ENCODE measurements at regions not wholly inside any gene's neighbourhood (a gene's known extent, or its start where the extent isn't known, plus 50 kb on each side); places are given as distances from the start of the nearest gene placed in this dataset.
"Not testable (repeated sequence)": the region's sequence is repeated elsewhere in the genome, so short reads cannot be mapped to it uniquely, and the experiment has no call there.

DNA sequence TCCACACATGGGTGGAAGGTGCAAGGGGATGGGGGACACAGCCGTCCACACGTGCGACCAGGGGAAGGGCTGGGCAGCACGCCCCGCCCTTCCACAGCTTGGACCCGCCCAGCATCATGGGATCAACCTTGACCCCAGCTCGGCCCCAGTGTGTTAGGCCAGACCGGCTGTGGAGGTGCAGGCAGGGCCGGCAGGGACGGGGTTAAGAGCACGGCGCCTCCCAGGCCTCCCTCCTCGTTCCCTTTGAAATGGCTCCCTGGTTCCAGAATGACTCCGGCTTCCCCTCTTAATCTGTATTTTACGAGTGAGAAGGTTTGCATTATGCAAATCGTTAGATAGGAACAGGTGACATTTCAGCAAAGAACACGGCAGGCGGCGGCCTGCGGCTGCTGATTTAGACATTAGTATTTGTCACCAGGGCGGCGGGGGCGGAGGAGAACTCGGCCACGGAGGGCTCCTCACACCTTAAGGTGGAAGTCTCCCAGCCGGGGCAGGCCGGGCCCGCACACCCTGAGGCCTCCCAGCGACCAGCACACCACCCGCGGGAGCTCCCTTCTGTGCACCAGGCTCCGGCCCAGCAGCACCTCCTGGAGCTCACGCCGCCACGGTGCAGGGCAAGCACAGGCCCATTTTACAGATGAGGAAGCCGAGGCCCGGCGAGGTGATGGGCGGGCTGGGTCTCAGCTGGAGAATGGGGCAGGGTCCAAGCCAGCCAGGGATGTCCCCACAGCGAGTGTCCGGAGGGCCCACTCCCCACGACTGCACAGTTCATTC lies 116.1 kb downstream of the FAM53A start:
- no peak for DNase-seq (ENCODE audit: low read depth, low spot score)
- TF ChIP-seq, protein P1, sequence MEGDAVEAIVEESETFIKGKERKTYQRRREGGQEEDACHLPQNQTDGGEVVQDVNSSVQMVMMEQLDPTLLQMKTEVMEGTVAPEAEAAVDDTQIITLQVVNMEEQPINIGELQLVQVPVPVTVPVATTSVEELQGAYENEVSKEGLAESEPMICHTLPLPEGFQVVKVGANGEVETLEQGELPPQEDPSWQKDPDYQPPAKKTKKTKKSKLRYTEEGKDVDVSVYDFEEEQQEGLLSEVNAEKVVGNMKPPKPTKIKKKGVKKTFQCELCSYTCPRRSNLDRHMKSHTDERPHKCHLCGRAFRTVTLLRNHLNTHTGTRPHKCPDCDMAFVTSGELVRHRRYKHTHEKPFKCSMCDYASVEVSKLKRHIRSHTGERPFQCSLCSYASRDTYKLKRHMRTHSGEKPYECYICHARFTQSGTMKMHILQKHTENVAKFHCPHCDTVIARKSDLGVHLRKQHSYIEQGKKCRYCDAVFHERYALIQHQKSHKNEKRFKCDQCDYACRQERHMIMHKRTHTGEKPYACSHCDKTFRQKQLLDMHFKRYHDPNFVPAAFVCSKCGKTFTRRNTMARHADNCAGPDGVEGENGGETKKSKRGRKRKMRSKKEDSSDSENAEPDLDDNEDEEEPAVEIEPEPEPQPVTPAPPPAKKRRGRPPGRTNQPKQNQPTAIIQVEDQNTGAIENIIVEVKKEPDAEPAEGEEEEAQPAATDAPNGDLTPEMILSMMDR (conservative IDR thresholded peaks at IDR 0.05): no peak
- no peaks in the 10 kb centered on the region for H3K36me3 Mint-ChIP-seq (ENCODE audit: low read depth)
- H3K9me3 Mint-ChIP-seq: no peaks in the 10 kb centered on the region
- H3K27me3 Mint-ChIP-seq (ENCODE audit: low read depth): peaks cover 2% of the 10 kb centered on the region
- no peak overlapping the region for H3K4me3 Mint-ChIP-seq
- H3K4me1 Mint-ChIP-seq: peaks cover 12% of the 10 kb centered on the region
- no peak overlapping the region for H3K27ac Mint-ChIP-seq (ENCODE audit: unreplicated experiment)

DNA sequence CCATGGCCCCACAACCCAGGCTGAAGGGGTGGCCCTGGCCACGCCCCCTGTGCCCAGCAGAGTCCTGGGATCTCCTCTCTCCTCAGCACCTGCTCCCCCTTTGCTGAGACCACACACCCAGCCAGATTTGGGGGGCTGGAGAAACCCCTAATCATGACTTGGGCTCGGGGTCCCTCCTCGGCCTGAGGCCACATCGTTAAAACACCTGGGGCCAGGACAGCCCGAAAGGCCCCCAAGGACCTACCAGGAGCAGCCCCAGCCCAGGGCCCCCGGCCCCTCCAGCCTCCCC lies 116.7 kb downstream of the FAM53A start:
- no peaks in the 10 kb centered on the region for H3K36me3 Mint-ChIP-seq (ENCODE audit: low read depth)
- TF ChIP-seq, protein P1 (conservative IDR thresholded peaks at IDR 0.05): no peak
- H3K27me3 Mint-ChIP-seq (ENCODE audit: low read depth): peaks cover 2% of the 10 kb centered on the region
- H3K4me1 Mint-ChIP-seq: peaks cover 8% of the 10 kb centered on the region
- H3K27ac Mint-ChIP-seq (ENCODE audit: unreplicated experiment): no peak overlapping the region
- no peak for DNase-seq (ENCODE audit: low read depth, low spot score)
- no peaks in the 10 kb centered on the region for H3K9me3 Mint-ChIP-seq
- no peak overlapping the region for H3K4me3 Mint-ChIP-seq

DNA sequence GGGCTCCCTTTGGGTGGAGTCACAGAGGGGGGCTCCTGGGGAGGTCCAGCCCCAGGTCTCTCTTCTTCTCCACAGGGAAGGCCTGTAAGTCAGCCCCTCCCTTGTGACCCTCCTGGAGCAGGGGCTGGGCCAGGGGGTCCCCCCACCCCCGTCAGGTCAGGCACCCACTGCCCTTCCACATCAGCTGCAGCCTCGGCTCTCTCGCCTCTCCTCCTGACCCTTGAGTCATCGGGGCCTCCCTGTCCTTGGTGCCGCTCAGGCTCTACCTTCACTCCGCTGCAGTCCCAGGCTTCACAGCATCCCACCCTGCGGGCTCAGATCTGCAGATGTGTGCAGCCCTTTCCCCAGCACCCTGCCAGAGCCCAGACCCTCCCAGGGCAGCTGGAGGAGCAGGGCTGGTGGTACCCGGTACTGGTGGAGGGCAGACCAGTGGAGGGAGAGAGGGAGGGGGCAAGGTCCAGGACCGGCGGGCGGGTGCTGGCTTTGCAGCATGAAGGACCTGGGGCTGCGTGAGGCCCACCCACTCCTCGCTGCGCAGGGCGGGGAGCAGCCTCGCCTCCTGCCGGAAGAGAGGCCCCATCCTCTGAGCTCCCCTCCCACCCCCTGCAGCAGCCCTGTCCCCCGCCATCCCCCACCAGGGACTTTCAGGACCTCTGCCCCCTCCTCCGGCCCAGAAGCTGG lies 117.1 kb downstream of the FAM53A start:
- no peak overlapping the region for H3K4me3 Mint-ChIP-seq
- no peak for DNase-seq (ENCODE audit: low read depth, low spot score)
- peaks cover 5% of the 10 kb centered on the region for H3K4me1 Mint-ChIP-seq
- TF ChIP-seq, protein P1 (conservative IDR thresholded peaks at IDR 0.05): no peak
- H3K27ac Mint-ChIP-seq (ENCODE audit: unreplicated experiment): no peak overlapping the region
- H3K36me3 Mint-ChIP-seq (ENCODE audit: low read depth): no peaks in the 10 kb centered on the region
- no peaks in the 10 kb centered on the region for H3K9me3 Mint-ChIP-seq
- peaks cover 2% of the 10 kb centered on the region for H3K27me3 Mint-ChIP-seq (ENCODE audit: low read depth)

DNA sequence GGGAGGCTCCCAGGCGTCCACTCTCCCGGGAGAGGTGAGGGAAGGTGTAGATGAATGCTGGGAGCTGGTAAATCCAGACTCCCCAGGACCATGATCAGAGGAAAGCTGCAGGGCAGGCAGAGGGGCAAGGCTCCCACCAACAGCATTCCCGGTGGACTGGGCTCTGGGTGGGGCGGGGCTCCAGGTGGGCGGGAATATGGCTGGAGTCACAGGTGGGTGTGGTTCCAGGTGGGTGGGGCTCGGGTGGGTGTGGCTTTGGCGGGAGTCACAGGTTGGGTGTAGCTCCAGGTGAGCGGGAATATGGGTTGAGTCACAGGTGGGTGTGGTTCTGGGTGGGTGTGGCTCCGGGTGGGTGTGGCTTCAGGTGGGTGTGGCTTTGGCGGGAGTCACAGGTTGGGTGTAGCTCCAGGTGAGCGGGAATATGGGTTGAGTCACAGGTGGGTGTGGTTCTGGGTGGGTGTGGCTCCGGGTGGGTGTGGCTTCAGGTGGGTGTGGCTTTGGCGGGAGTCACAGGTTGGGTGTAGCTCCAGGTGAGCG lies 117.7 kb downstream of the FAM53A start:
- H3K27me3 Mint-ChIP-seq (ENCODE audit: low read depth); DNase-seq (ENCODE audit: low read depth, low spot score); H3K9me3 Mint-ChIP-seq; H3K4me1 Mint-ChIP-seq; H3K4me3 Mint-ChIP-seq; H3K36me3 Mint-ChIP-seq (ENCODE audit: low read depth); H3K27ac Mint-ChIP-seq (ENCODE audit: unreplicated experiment): not testable (repeated sequence)

DNA sequence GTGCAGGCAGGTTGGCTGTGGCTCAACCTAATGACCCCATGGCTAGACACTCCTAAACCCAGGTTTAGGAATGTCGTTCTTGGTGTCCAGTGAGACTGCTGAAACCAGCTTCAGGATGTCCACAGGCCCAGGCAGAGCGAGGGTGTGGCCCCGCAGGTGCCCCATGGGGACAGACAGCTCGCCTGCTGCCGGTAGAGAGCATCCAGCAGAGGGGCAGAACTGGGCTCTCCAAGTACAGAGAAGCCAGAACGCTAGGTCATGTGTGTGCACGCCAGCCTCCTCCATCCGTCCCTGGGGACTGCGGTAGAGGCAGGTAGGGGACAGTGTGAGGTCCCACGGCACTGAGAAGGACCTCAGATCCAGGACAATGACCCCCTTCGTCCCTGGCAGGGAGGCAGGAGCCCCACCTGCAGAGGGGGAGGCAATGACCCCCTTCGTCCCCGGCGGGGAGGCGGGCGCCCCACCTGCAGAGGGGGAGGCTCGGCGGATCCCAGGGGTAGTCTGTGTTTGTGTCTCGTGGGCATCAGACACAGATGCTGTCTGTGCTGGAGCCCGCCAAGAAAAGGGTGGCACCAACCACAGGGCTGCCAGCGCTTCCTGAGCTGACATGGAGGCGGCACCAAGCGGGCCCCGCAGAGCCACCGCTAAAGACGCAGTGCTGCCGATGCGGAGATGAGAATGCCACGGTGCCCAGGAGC lies 118.4 kb downstream of the FAM53A start:
- no peak for DNase-seq (ENCODE audit: low read depth, low spot score)
- Mint-ChIP-seq H3K27ac (ENCODE audit: unreplicated experiment) (no peak overlapping the region), H3K27me3 (ENCODE audit: low read depth) (peaks cover 2% of the 10 kb centered on the region)

More for the DNA sequence above, 118.4 kb downstream of the FAM53A start:
- H3K36me3 Mint-ChIP-seq (ENCODE audit: low read depth): no peaks in the 10 kb centered on the region
- H3K4me1 Mint-ChIP-seq: no peaks in the 10 kb centered on the region
- TF ChIP-seq, protein P1 (conservative IDR thresholded peaks at IDR 0.05): no peak
- no peaks in the 10 kb centered on the region for H3K9me3 Mint-ChIP-seq
- no peak overlapping the region for H3K4me3 Mint-ChIP-seq

Data from neural crest cell (in vitro differentiated cells).